Erythroblast (primary cell): ENCODE measurements at regions not wholly inside any gene's neighbourhood (a gene's known extent, or its start where the extent isn't known, plus 50 kb on each side); places are given as distances from the start of the nearest gene placed in this dataset.

Source experiments
- GATA1 ChIP-seq: IDR thresholded peaks from 2 replicates; pipeline ENCODE4 v1.6.1; 2011; ENCODE audit warnings: low read depth, mild to moderate bottlenecking, control low read depth, low read length, moderate library complexity
- POLR2A ChIP-seq: IDR thresholded peaks from 2 replicates; pipeline ENCODE4 v1.6.1; 2011; ENCODE audit warnings: mild to moderate bottlenecking, low read length

DNA sequence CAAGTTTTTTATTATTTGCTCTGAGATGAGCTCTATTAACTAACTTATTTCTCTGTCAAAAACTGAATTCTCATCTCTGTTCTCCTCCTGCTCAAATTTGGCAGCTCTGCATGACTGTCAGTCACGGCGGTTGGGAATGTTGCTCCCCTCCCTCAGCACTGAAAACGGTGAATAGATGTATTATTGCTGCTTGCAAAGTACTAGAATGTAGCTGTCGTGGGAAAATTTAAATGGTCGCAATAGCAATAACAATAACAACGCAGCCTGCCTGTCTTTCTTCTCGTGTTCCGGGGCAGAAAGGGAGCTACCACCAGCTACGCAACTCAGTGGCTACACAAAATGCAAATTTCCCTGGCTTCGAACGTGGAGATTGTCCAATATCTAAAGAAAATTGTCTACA lies 125.6 kb upstream of the FRY start:
- TF ChIP-seq POLR2A (no peak), GATA1 (no peak)
